BE2C (cell line): ENCODE measurements at regions not wholly inside any gene's neighbourhood (a gene's known extent, or its start where the extent isn't known, plus 50 kb on each side); places are given as distances from the start of the nearest gene placed in this dataset.

Experiments used
- DNase-seq: peaks from one replicate; pipeline ENCODE4 v3.0.0-alpha.2; 2020
- H3K27me3 ChIP-seq: fragments of 250-450 bp; sonication (Bioruptor Pico); 2 replicates; pipeline ENCODE4 v1.5.1; 2020; ENCODE audit warnings: mild to moderate bottlenecking
- H3K36me3 ChIP-seq: fragments of 250-450 bp; sonication (Bioruptor Pico); 2 replicates; pipeline ENCODE4 v1.5.1; 2020; ENCODE audit warnings: mild to moderate bottlenecking
- H3K4me1 ChIP-seq: fragments of 250-450 bp; sonication (Bioruptor Pico); 2 replicates; pipeline ENCODE4 v1.5.1; 2020
- H3K4me3 ChIP-seq: 2 replicates; pipeline ENCODE4 v1.5.1; 2011; ENCODE audit warnings: low read depth, low read length
- H3K9me3 ChIP-seq: fragments of 250-450 bp; sonication (Bioruptor Pico); 2 replicates; pipeline ENCODE4 v1.5.1; 2020
- TF ChIP-seq, protein P1 (sequence below): IDR thresholded peaks from 2 replicates; pipeline ENCODE4 v1.5.1; 2012; ENCODE audit warnings: mild to moderate bottlenecking, low read depth, low read length

DNA sequence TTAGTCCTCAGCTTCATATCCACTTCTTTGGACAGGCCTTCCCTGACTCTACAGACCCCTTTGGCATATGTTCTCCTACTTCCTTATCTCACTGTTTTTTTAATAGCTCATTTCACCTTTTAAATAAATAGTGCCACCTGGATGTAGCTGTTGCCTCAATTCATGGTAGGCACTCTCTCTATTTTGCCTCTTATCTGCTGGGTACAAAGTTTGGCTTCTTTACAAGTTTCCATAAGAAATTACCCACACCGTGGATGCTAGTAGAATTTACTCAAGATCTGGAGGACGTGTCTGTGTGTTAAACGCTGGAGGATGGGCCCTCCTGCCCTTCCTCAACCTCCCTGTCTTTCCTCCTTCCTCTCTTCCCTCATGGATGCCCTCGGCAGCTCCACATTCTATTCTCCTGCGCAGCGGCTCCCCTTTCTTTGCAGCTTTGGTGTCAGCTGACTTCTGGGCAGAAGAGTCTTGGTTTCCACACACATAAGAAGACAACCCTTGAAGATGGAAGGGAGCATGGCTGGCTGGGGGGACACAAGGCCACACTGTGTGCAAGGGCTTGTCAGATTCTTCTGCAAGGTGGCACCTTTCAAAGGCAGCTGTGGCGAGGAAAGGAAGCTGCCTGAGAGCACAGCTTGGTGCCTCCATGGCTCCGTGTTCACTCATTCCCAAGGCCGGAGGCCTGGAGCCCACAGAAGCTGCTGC is 212.6 kb downstream of the SNX19 start:
- Histone ChIP-seq H3K36me3 (no peaks in the 10 kb centered on the region), H3K4me3 (no peak overlapping the region), H3K27me3 (no peaks in the 10 kb centered on the region), H3K4me1 (no peaks in the 10 kb centered on the region), H3K9me3 (no peaks in the 10 kb centered on the region)
- no peak for DNase-seq
- TF ChIP-seq, protein P1, sequence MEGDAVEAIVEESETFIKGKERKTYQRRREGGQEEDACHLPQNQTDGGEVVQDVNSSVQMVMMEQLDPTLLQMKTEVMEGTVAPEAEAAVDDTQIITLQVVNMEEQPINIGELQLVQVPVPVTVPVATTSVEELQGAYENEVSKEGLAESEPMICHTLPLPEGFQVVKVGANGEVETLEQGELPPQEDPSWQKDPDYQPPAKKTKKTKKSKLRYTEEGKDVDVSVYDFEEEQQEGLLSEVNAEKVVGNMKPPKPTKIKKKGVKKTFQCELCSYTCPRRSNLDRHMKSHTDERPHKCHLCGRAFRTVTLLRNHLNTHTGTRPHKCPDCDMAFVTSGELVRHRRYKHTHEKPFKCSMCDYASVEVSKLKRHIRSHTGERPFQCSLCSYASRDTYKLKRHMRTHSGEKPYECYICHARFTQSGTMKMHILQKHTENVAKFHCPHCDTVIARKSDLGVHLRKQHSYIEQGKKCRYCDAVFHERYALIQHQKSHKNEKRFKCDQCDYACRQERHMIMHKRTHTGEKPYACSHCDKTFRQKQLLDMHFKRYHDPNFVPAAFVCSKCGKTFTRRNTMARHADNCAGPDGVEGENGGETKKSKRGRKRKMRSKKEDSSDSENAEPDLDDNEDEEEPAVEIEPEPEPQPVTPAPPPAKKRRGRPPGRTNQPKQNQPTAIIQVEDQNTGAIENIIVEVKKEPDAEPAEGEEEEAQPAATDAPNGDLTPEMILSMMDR: no peak

- no peak for DNase-seq
- TF ChIP-seq, protein P1: no peak
- H3K27me3 ChIP-seq: no peaks in the 10 kb centered on the region
Observed at GRCh38 chr11:130705670-130706421, 210.4 kb downstream of the SNX19 start.

DNA sequence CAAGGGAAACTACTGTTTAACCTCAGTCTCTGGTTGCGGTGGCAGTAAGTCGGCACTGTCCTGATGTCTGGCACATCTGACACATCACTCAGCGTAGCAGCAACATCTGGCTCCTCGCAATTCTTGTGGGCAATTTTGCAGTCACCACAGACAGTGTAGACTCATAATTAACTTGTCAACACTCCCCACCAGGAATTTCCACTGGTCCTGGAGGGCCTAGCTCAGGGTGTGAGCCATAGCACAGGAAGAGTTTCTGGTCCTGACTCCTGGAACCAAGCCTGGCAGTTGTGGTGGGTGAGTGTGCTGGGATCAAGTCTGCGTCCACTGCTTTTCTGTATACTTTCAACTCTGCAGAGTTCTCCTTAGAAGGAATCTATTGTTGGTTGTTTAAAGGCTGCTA is 209.7 kb downstream of the SNX19 start:
- Histone ChIP-seq H3K9me3 (no peaks in the 10 kb centered on the region), H3K4me3 (no peak overlapping the region), H3K27me3 (no peaks in the 10 kb centered on the region), H3K4me1 (no peaks in the 10 kb centered on the region), H3K36me3 (no peaks in the 10 kb centered on the region)
- no peak for DNase-seq
- TF ChIP-seq, protein P1: no peak

More at GRCh38 chr11:130705670-130706421, 210.4 kb downstream of the SNX19 start:
- Histone ChIP-seq H3K9me3 (no peaks in the 10 kb centered on the region), H3K4me1 (no peaks in the 10 kb centered on the region), H3K4me3 (no peak overlapping the region), H3K36me3 (no peaks in the 10 kb centered on the region)

GRCh38 chr11:130707217-130707616 is 209.1 kb downstream of the SNX19 start:
- TF ChIP-seq, protein P1: no peak
- H3K4me1 ChIP-seq: no peaks in the 10 kb centered on the region
- H3K36me3 ChIP-seq: no peaks in the 10 kb centered on the region
- no peaks in the 10 kb centered on the region for H3K27me3 ChIP-seq
- H3K9me3 ChIP-seq: no peaks in the 10 kb centered on the region
- no peak overlapping the region for H3K4me3 ChIP-seq
- no peak for DNase-seq

DNA sequence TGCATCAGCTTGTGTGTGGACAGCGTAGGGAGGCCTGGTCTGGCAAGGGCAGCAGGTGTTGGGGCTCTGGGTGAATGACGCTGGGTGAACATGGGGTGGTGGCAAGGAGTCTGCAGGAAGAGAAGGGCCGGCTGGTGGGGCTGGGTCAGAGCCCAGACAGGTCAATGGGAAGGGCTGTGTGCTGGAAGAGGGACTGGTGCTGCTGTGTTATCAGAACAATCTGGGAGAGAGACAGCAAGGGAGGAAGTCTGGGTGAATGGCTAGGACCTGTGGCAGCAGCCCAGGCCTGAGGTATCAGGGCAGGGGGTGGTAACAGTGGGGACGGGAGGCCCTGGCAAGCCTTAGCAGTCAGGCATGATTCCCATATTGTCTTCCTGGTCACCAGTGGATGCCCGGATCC is 206.7 kb downstream of the SNX19 start:
- TF ChIP-seq, protein P1: no peak
- H3K36me3 ChIP-seq: no peaks in the 10 kb centered on the region
- DNase-seq: no peak
- no peaks in the 10 kb centered on the region; the same call in 1 of the 2 replicates for H3K9me3 ChIP-seq
- H3K4me1 ChIP-seq: no peaks in the 10 kb centered on the region
- H3K27me3 ChIP-seq: no peaks in the 10 kb centered on the region
- no peak overlapping the region for H3K4me3 ChIP-seq

DNA sequence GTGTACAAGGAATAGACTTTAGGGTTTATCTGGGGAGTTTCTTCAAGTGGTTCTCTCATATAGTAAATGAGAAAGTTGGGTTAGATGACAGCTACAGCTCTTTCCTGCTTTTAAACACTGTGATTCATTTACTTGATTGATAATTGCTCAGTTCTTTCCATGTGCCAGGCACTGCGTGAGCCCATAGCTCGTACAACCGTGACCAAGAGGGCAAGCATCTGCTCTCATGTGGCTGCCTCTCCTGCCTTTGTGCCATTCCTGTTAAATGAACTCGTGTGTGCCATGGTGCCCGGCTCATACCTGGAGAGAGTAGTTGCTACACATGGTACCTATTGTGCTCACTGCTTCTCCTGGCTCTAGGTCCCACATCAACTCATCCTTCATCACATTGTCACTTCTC is 206.3 kb downstream of the SNX19 start:
- no peaks in the 10 kb centered on the region for H3K27me3 ChIP-seq
- no peak for DNase-seq
- no peak overlapping the region for H3K4me3 ChIP-seq
- TF ChIP-seq, protein P1: no peak
- H3K4me1 ChIP-seq: no peaks in the 10 kb centered on the region
- H3K9me3 ChIP-seq: no peaks in the 10 kb centered on the region; the same call in 1 of the 2 replicates
- H3K36me3 ChIP-seq: no peaks in the 10 kb centered on the region
